ENCODE measurements at regions not wholly inside any gene's neighbourhood (a gene's known extent, or its start where the extent isn't known, plus 50 kb on each side); places are given as distances from the start of the nearest gene placed in this dataset.

- H3K9ac ChIP-seq = no peak overlapping the region
- H4K20me1 ChIP-seq (ENCODE audit: insufficient read depth) = no peaks in the 10 kb centered on the region
- no peaks in the 10 kb centered on the region for H3K79me2 ChIP-seq (ENCODE audit: insufficient read depth, low read depth)
- no peak overlapping the region for H3K27ac ChIP-seq
- H3K27me3 ChIP-seq (ENCODE audit: insufficient read depth, low read depth) = no peaks in the 10 kb centered on the region
- no peak overlapping the region for H2AFZ ChIP-seq (ENCODE audit: low read depth)
- H3K4me1 ChIP-seq (ENCODE audit: low read depth, poor library complexity, severe bottlenecking) = no peaks in the 10 kb centered on the region
- H3K36me3 ChIP-seq (ENCODE audit: insufficient read depth) = no peaks in the 10 kb centered on the region
- TF ChIP-seq CTCF (conservative IDR thresholded peaks at IDR 0.05; ENCODE audit: low read depth, low read length) = no peak
- no peak overlapping the region for H3K4me3 ChIP-seq (IDR thresholded peaks at IDR 0.05; ENCODE audit: insufficient read depth, low read depth, low read length)
- no peak overlapping the region for H3K4me2 ChIP-seq
Measured at GRCh38 chr3:10762611-10763247, 53.3 kb upstream of the SLC6A11 start.

- no peak overlapping the region for H2AFZ ChIP-seq (ENCODE audit: low read depth)
- no peak overlapping the region for H3K4me2 ChIP-seq
- H3K4me1 ChIP-seq (ENCODE audit: low read depth, poor library complexity, severe bottlenecking) = no peaks in the 10 kb centered on the region
- no peaks in the 10 kb centered on the region for H4K20me1 ChIP-seq (ENCODE audit: insufficient read depth)
- no peak overlapping the region for H3K27ac ChIP-seq
- H3K9ac ChIP-seq = no peak overlapping the region
- no peak for TF ChIP-seq CTCF (conservative IDR thresholded peaks at IDR 0.05; ENCODE audit: low read depth, low read length)
- no peak overlapping the region for H3K4me3 ChIP-seq (IDR thresholded peaks at IDR 0.05; ENCODE audit: insufficient read depth, low read depth, low read length)
- H3K36me3 ChIP-seq (ENCODE audit: insufficient read depth) = no peaks in the 10 kb centered on the region
- no peaks in the 10 kb centered on the region for H3K79me2 ChIP-seq (ENCODE audit: insufficient read depth, low read depth)
- no peaks in the 10 kb centered on the region for H3K27me3 ChIP-seq (ENCODE audit: insufficient read depth, low read depth)
Measured at GRCh38 chr3:10763248-10763620, 52.8 kb upstream of the SLC6A11 start.

GRCh38 chr3:10763817-10764258 lies 52.2 kb upstream of the SLC6A11 start:
- Histone ChIP-seq H2AFZ (ENCODE audit: low read depth) (no peak overlapping the region), H3K27me3 (ENCODE audit: insufficient read depth, low read depth) (no peaks in the 10 kb centered on the region)
- no peak for TF ChIP-seq CTCF (conservative IDR thresholded peaks at IDR 0.05; ENCODE audit: low read depth, low read length)

GRCh38 chr3:10764259-10765051 lies 51.6 kb upstream of the SLC6A11 start:
- H3K27me3 ChIP-seq (ENCODE audit: insufficient read depth, low read depth) = no peaks in the 10 kb centered on the region
- H3K27ac ChIP-seq = no peak overlapping the region
- H3K4me2 ChIP-seq = no peak overlapping the region
- H3K9ac ChIP-seq = no peak overlapping the region
- no peaks in the 10 kb centered on the region for H4K20me1 ChIP-seq (ENCODE audit: insufficient read depth)
- H3K4me1 ChIP-seq (ENCODE audit: low read depth, poor library complexity, severe bottlenecking) = no peaks in the 10 kb centered on the region
- no peak overlapping the region for H3K4me3 ChIP-seq (IDR thresholded peaks at IDR 0.05; ENCODE audit: insufficient read depth, low read depth, low read length)
- H3K36me3 ChIP-seq (ENCODE audit: insufficient read depth) = no peaks in the 10 kb centered on the region
- H2AFZ ChIP-seq (ENCODE audit: low read depth) = no peak overlapping the region
- H3K79me2 ChIP-seq (ENCODE audit: insufficient read depth, low read depth) = no peaks in the 10 kb centered on the region
- no peak for TF ChIP-seq CTCF (conservative IDR thresholded peaks at IDR 0.05; ENCODE audit: low read depth, low read length)

More at GRCh38 chr3:10763817-10764258, 52.2 kb upstream of the SLC6A11 start:
- H3K79me2 ChIP-seq (ENCODE audit: insufficient read depth, low read depth) = no peaks in the 10 kb centered on the region
- H4K20me1 ChIP-seq (ENCODE audit: insufficient read depth) = no peaks in the 10 kb centered on the region
- H3K4me3 ChIP-seq (IDR thresholded peaks at IDR 0.05; ENCODE audit: insufficient read depth, low read depth, low read length) = no peak overlapping the region
- no peaks in the 10 kb centered on the region for H3K36me3 ChIP-seq (ENCODE audit: insufficient read depth)
- H3K4me1 ChIP-seq (ENCODE audit: low read depth, poor library complexity, severe bottlenecking) = no peaks in the 10 kb centered on the region
- no peak overlapping the region for H3K4me2 ChIP-seq
- no peak overlapping the region for H3K9ac ChIP-seq
- no peak overlapping the region for H3K27ac ChIP-seq

All from KMS-11 (cell line).